Jurkat, Clone E6-1 (cell line): ENCODE measurements at regions not wholly inside any gene's neighbourhood (a gene's known extent, or its start where the extent isn't known, plus 50 kb on each side); places are given as distances from the start of the nearest gene placed in this dataset.

Experiments
- DNase-seq: peaks from one replicate; pipeline ENCODE4 v3.0.0-alpha.2; 2011; ENCODE audit warnings: low read depth, low spot score
- H3K4me3 ChIP-seq: 2 replicates; pipeline ENCODE4 v1.5.1; 2011; ENCODE audit warnings: mild to moderate bottlenecking, low read length, control low read depth, moderate library complexity

GRCh38 chr3:168330983-168331382 lies 235.3 kb upstream of the GOLIM4 start:
- no peak for DNase-seq
- H3K4me3 ChIP-seq = no peak overlapping the region

GRCh38 chr3:168327856-168328255 lies 232.1 kb upstream of the GOLIM4 start:
- no peak overlapping the region for H3K4me3 ChIP-seq
- no peak for DNase-seq

- H3K4me3 ChIP-seq = no peak overlapping the region
- DNase-seq = no peak
Observed at GRCh38 chr3:168325684-168326083, 230.0 kb upstream of the GOLIM4 start.

GRCh38 chr3:168322941-168323340 lies 227.2 kb upstream of the GOLIM4 start:
- no peak overlapping the region for H3K4me3 ChIP-seq
- no peak for DNase-seq

- H3K4me3 ChIP-seq = no peak overlapping the region
- DNase-seq = no peak
Observed at GRCh38 chr3:168314166-168314565, 218.4 kb upstream of the GOLIM4 start.

- no peak overlapping the region for H3K4me3 ChIP-seq
- no peak for DNase-seq
Observed at GRCh38 chr3:168312984-168313383, 217.3 kb upstream of the GOLIM4 start.

- DNase-seq = no peak
- no peak overlapping the region for H3K4me3 ChIP-seq
Observed at GRCh38 chr3:168307893-168308292, 212.2 kb upstream of the GOLIM4 start.

- no peak overlapping the region for H3K4me3 ChIP-seq
- no peak for DNase-seq
Observed at GRCh38 chr3:168295027-168295426, 199.3 kb upstream of the GOLIM4 start.

GRCh38 chr3:168292296-168292695 lies 196.6 kb upstream of the GOLIM4 start:
- no peak for DNase-seq
- H3K4me3 ChIP-seq = no peak overlapping the region

- H3K4me3 ChIP-seq = no peak overlapping the region
- DNase-seq = no peak
Observed at GRCh38 chr3:168289471-168290008, 193.8 kb upstream of the GOLIM4 start.

GRCh38 chr3:168288511-168289401 lies 193.0 kb upstream of the GOLIM4 start:
- H3K4me3 ChIP-seq = no peak overlapping the region
- DNase-seq = no peak

GRCh38 chr3:168285506-168285905 lies 189.8 kb upstream of the GOLIM4 start:
- H3K4me3 ChIP-seq = no peak overlapping the region
- no peak for DNase-seq

GRCh38 chr3:168284728-168285127 lies 189.0 kb upstream of the GOLIM4 start:
- DNase-seq = no peak
- H3K4me3 ChIP-seq = no peak overlapping the region

GRCh38 chr3:168275662-168276061 lies 179.9 kb upstream of the GOLIM4 start:
- H3K4me3 ChIP-seq = no peak overlapping the region

GRCh38 chr3:168273917-168274316 lies 178.2 kb upstream of the GOLIM4 start:
- no peak for DNase-seq
- H3K4me3 ChIP-seq = no peak overlapping the region

More at GRCh38 chr3:168275662-168276061, 179.9 kb upstream of the GOLIM4 start:
- DNase-seq = no peak

- H3K4me3 ChIP-seq = no peak overlapping the region
- DNase-seq = no peak
Observed at GRCh38 chr3:168273036-168273435, 177.3 kb upstream of the GOLIM4 start.

- H3K4me3 ChIP-seq = no peak overlapping the region
- no peak for DNase-seq
Observed at GRCh38 chr3:168272343-168272985, 176.7 kb upstream of the GOLIM4 start.

GRCh38 chr3:168271932-168272331 lies 176.2 kb upstream of the GOLIM4 start:
- DNase-seq = no peak

GRCh38 chr3:168269001-168269400 lies 173.3 kb upstream of the GOLIM4 start:
- no peak for DNase-seq
- H3K4me3 ChIP-seq = no peak overlapping the region

More at GRCh38 chr3:168271932-168272331, 176.2 kb upstream of the GOLIM4 start:
- no peak overlapping the region for H3K4me3 ChIP-seq

- no peak for DNase-seq
Observed at GRCh38 chr3:168267179-168267578, 171.5 kb upstream of the GOLIM4 start.

More at GRCh38 chr3:168267179-168267578, 171.5 kb upstream of the GOLIM4 start:
- no peak overlapping the region for H3K4me3 ChIP-seq
